Cardiac muscle cell (in vitro differentiated cells and primary cell): ENCODE measurements at regions not wholly inside any gene's neighbourhood (a gene's known extent, or its start where the extent isn't known, plus 50 kb on each side); places are given as distances from the start of the nearest gene placed in this dataset.

Source experiments
- DNase-seq, 2 donors: peaks; one replicate each; pipeline versions ENCODE4 v3.0.0 to v3.0.0-alpha.2; 2010 to 2017; ENCODE audit warnings: low read depth in 1 of 2, low spot score in 1 of 2
- H3K27ac ChIP-seq: fragments of 200-600 bp; sonication (generic); 2 replicates; pipeline ENCODE4 v1.5.1; 2016
- H3K27me3 ChIP-seq: fragments of 200-600 bp; sonication (generic); 2 replicates; pipeline ENCODE4 v1.6.0; 2016; ENCODE audit warnings: control low read depth
- H3K36me3 ChIP-seq: fragments of 200-600 bp; sonication (generic); 2 replicates; pipeline ENCODE4 v1.5.1; 2016; ENCODE audit warnings: control low read depth
- H3K4me1 ChIP-seq: fragments of 200-600 bp; sonication (generic); 2 replicates; pipeline ENCODE4 v1.8.1; 2017; ENCODE audit warnings: low read depth, mild to moderate bottlenecking, mixed run types
- H3K4me3 ChIP-seq: fragments of 200-600 bp; sonication (generic); 2 replicates; pipeline ENCODE4 v1.5.1; 2016; ENCODE audit warnings: mild to moderate bottlenecking
- H3K9me3 ChIP-seq: fragments of 200-600 bp; sonication (generic); 2 replicates; pipeline ENCODE4 v1.5.1; 2017; ENCODE audit warnings: low read depth, mild to moderate bottlenecking, control low read depth
- CTCF ChIP-seq: IDR thresholded peaks from 2 replicates; pipeline ENCODE4 v1.5.1; 2012; ENCODE audit warnings: low read depth, mild to moderate bottlenecking, low read length

GRCh38 chr5:115461093-115461492 is 83.5 kb downstream of the FEM1C start:
- Histone ChIP-seq H3K27ac (peak overlapping the region; percentile 6), H3K36me3 (no peaks in the 10 kb centered on the region), H3K4me3 (no peak overlapping the region), H3K4me1 (peaks cover 36% of the 10 kb centered on the region), H3K27me3 (no peaks in the 10 kb centered on the region), H3K9me3 (no peaks in the 10 kb centered on the region)
- no peak for TF ChIP-seq CTCF
- DNase-seq: peak in 1 of 2 donors; percentile 66

DNA sequence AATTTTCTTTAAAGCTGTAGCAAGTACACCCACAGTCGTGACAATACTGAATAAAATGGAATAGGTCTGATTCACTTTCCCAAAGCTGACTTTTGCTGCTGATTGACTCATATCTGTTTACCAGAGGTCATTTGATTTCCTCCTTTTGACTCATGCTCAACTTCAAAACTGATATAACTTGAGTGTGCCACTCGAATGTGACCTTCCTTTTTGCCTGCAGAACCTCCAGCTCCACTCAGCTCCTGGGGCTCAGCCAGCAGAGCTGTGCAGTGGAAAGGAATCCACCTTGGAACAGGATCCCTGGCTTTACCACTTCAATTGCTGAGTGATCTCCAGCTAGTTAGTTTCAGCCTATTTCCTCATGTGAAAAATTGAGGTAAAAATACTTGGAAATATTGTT is 84.1 kb downstream of the FEM1C start:
- Histone ChIP-seq H3K9me3 (no peaks in the 10 kb centered on the region), H3K27me3 (no peaks in the 10 kb centered on the region), H3K36me3 (no peaks in the 10 kb centered on the region), H3K4me1 (peaks cover 30% of the 10 kb centered on the region), H3K27ac (peak overlapping the region; percentile 6), H3K4me3 (no peak overlapping the region)
- DNase-seq: peak; percentile 55 to 78
- no peak for TF ChIP-seq CTCF

DNA sequence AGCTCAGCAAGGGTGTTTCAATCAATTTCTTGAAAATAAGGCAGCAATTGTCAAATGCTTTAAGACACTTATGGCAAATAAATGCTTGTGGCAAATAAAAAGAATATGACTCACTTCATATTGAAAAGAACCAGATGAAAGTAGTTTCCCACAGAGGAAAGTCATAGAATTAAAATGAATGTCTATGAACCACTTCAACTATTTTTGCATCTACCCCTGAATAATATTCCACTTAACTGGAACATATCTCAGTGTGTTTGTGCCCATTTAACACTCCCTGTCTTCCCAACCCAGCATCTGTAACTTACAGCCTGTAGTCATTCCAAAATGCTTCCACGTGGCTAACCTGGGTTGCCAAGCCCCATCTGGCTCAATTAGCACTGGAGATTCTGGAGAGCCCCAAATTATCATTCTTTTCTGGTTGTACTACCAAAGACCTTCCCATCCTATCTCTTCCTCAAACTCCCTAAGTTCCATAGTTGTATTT is 84.7 kb downstream of the FEM1C start:
- peaks cover 28% of the 10 kb centered on the region for H3K4me1 ChIP-seq
- no peaks in the 10 kb centered on the region for H3K27me3 ChIP-seq
- no peaks in the 10 kb centered on the region for H3K9me3 ChIP-seq
- DNase-seq: no peak
- no peaks in the 10 kb centered on the region for H3K36me3 ChIP-seq
- no peak for TF ChIP-seq CTCF
- no peak overlapping the region for H3K27ac ChIP-seq
- H3K4me3 ChIP-seq: no peak overlapping the region

GRCh38 chr5:115458416-115458815 is 86.2 kb downstream of the FEM1C start:
- Histone ChIP-seq H3K4me1 (peaks cover 15% of the 10 kb centered on the region), H3K4me3 (no peak overlapping the region), H3K27ac (no peak overlapping the region), H3K36me3 (no peaks in the 10 kb centered on the region), H3K9me3 (no peaks in the 10 kb centered on the region), H3K27me3 (no peaks in the 10 kb centered on the region)
- TF ChIP-seq CTCF: no peak
- no peak for DNase-seq

DNA sequence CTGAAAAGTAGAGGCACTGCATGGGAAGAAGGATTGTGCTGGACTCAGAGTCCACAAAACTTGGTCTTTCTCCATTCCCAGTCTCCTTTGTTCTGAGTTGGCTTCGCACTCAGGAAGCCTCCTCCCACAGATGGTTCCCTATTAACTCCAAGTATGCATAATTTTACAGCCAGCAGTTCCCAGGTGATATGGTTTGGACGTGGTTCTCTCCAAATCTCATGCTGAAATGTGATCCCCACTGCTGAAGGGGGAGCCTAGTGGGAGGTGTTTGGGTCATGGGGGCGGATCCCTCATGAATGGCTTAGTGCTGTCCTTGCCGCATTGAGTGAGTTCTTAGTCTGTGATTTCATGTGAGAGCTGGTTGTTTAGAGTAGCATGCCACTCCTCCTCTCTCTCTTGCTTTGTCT is 86.6 kb downstream of the FEM1C start:
- no peak for TF ChIP-seq CTCF
- H3K27me3 ChIP-seq: no peaks in the 10 kb centered on the region
- peaks cover 15% of the 10 kb centered on the region for H3K4me1 ChIP-seq
- peak in 1 of 2 donors; percentile 88 for DNase-seq
- H3K36me3 ChIP-seq: no peaks in the 10 kb centered on the region
- H3K4me3 ChIP-seq: no peak overlapping the region
- H3K9me3 ChIP-seq: no peaks in the 10 kb centered on the region
- no peak overlapping the region for H3K27ac ChIP-seq

DNA sequence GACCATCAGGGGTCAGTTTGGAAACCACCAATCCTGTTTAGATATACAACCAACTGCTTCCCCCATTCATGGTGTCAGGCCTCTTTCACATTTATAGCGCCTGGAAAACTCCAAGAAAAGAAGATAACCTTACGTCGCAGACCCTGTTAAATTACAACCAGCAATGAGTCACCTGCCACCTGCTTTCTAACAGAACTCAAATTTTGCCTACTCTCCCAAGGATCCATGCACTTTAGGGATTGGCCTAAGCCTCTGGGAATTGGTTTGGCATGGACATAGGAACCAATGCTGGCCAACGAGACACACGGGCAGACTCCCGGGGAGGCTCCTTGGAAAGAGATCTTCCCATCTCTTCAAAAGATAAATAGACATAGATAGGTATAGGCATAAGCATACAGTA is 87.0 kb downstream of the FEM1C start:
- H3K27me3 ChIP-seq: no peaks in the 10 kb centered on the region
- no peak overlapping the region for H3K27ac ChIP-seq
- no peaks in the 10 kb centered on the region for H3K36me3 ChIP-seq
- H3K4me3 ChIP-seq: no peak overlapping the region
- no peak for TF ChIP-seq CTCF
- peaks cover 15% of the 10 kb centered on the region for H3K4me1 ChIP-seq
- DNase-seq: no peak
- no peaks in the 10 kb centered on the region for H3K9me3 ChIP-seq
